PC-9 (cell line): ENCODE measurements at regions not wholly inside any gene's neighbourhood (a gene's known extent, or its start where the extent isn't known, plus 50 kb on each side); places are given as distances from the start of the nearest gene placed in this dataset.

Experiments
- EZH2 ChIP-seq: fragments of 200-600 bp; sonication (generic); IDR thresholded peaks from 2 replicates; pipeline ENCODE4 v1.8.0; 2017; ENCODE audit warnings: antibody characterized with exemption, low read depth
- TF ChIP-seq, protein P1 (sequence below): fragments of 200-600 bp; sonication (generic); conservative IDR thresholded peaks from 2 replicates; pipeline ENCODE4 v1.6.1; 2017; ENCODE audit warnings: mixed run types, antibody characterized with exemption, mild to moderate bottlenecking, moderate library complexity

DNA sequence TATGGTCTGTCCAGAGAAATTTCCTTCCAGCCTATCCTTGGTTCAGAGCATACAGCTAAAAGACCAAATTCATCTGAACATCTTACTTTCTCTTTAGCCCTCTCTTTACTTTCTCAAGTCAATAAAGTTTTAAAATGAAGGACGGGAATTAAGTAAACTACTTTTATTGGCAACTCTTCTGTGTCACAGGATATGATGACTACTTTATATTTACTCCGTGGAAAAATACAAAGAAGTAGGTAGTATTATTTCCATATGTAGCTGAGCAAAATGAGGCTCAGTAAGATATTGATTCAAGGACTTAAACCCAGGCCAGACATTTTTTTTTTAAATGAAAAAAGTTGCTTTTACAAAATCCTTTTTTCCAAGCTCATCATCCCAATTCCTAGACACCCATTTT lies 151.2 kb upstream of the DPYD start:
- TF ChIP-seq, protein P1, sequence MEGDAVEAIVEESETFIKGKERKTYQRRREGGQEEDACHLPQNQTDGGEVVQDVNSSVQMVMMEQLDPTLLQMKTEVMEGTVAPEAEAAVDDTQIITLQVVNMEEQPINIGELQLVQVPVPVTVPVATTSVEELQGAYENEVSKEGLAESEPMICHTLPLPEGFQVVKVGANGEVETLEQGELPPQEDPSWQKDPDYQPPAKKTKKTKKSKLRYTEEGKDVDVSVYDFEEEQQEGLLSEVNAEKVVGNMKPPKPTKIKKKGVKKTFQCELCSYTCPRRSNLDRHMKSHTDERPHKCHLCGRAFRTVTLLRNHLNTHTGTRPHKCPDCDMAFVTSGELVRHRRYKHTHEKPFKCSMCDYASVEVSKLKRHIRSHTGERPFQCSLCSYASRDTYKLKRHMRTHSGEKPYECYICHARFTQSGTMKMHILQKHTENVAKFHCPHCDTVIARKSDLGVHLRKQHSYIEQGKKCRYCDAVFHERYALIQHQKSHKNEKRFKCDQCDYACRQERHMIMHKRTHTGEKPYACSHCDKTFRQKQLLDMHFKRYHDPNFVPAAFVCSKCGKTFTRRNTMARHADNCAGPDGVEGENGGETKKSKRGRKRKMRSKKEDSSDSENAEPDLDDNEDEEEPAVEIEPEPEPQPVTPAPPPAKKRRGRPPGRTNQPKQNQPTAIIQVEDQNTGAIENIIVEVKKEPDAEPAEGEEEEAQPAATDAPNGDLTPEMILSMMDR: no peak
- TF ChIP-seq EZH2: no peak
